ENCODE measurements at regions not wholly inside any gene's neighbourhood (a gene's known extent, or its start where the extent isn't known, plus 50 kb on each side); places are given as distances from the start of the nearest gene placed in this dataset.

DNA sequence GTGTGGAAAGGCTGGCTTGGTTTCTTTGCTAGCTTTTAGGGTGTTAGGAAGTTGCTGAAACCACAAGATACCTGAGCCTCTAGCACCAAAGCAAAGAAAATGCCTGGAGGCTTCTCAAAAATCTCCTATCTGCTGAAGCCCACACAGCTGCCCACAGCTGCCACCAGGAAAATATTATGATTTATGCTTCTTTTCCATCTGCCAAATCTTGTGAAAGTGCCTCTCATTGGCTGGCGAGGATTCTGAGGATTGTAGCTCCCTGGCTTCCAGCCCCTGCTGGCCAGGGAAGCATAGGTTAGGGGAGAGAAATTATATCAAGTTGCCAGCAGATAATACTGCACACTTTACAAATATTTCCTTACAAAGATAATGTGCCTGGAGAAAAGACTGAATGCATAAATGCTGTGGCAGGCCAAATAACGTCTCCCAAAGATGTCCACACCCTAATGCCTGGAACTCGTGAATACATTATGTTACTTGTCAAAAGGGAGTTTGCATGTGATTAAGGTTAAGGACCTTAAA lies 98.4 kb downstream of the MRPL14 start:
- no peak for TF ChIP-seq EP300 (IDR thresholded peaks at IDR 0.05)
- TF ChIP-seq, protein P1, sequence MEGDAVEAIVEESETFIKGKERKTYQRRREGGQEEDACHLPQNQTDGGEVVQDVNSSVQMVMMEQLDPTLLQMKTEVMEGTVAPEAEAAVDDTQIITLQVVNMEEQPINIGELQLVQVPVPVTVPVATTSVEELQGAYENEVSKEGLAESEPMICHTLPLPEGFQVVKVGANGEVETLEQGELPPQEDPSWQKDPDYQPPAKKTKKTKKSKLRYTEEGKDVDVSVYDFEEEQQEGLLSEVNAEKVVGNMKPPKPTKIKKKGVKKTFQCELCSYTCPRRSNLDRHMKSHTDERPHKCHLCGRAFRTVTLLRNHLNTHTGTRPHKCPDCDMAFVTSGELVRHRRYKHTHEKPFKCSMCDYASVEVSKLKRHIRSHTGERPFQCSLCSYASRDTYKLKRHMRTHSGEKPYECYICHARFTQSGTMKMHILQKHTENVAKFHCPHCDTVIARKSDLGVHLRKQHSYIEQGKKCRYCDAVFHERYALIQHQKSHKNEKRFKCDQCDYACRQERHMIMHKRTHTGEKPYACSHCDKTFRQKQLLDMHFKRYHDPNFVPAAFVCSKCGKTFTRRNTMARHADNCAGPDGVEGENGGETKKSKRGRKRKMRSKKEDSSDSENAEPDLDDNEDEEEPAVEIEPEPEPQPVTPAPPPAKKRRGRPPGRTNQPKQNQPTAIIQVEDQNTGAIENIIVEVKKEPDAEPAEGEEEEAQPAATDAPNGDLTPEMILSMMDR (IDR thresholded peaks at IDR 0.05) = no peak
